Uterus (tissue), 3 donors: ENCODE measurements at regions not wholly inside any gene's neighbourhood (a gene's known extent, or its start where the extent isn't known, plus 50 kb on each side); places are given as distances from the start of the nearest gene placed in this dataset.

Experiments used
- DNase-seq, 2 donors: peaks; one replicate each; pipeline ENCODE4 v3.0.0-alpha.2; 2019 to 2020
- H3K27ac ChIP-seq, 2 donors: fragments of 200-600 bp; sonication (generic); 1 replicate in 1 of 2; 2 replicates in 1 of 2; pipeline ENCODE4 v1.5.1; 2016 to 2018
- H3K27me3 ChIP-seq, 2 donors: fragments of 200-600 bp; sonication (generic); one replicate each; pipeline ENCODE4 v1.5.1; 2018 to 2019; ENCODE audit warnings: control low read depth in 1 of 2
- H3K36me3 ChIP-seq, 2 donors: fragments of 200-600 bp; sonication (generic); one replicate each; pipeline ENCODE4 v1.5.1; 2019; ENCODE audit warnings: control low read depth in 1 of 2
- H3K4me1 ChIP-seq, 2 donors: fragments of 200-600 bp; sonication (generic); one replicate each; pipeline ENCODE4 v1.5.1; 2018 to 2019; ENCODE audit warnings: control low read depth in 1 of 2
- H3K4me3 ChIP-seq, 2 donors: fragments of 200-600 bp; sonication (generic); 1 replicate in 1 of 2; 2 replicates in 1 of 2; pipeline ENCODE4 v1.5.1; 2018 to 2019; ENCODE audit warnings: mild to moderate bottlenecking in 1 of 2
- H3K9me3 ChIP-seq, 2 donors: fragments of 200-600 bp; sonication (generic); one replicate each; pipeline ENCODE4 v1.5.1; 2019; ENCODE audit warnings: control low read depth in 1 of 2
- CTCF ChIP-seq, 4 experiments: fragments of 200-600 bp in 2 of 4; fragments of 450-650 bp in 2 of 4; sonication (generic) in 2 of 4; IDR thresholded peaks; one replicate each; pipeline ENCODE4 v1.5.1; 2016 to 2019; ENCODE audit warnings: antibody characterized with exemption in 4 of 4, mild to moderate bottlenecking in 2 of 4, moderate library complexity in 1 of 4
- POLR2A ChIP-seq, 2 donors: fragments of 450-650 bp; IDR thresholded peaks; one replicate each; pipeline ENCODE4 v1.6.1; 2016; ENCODE audit warnings: antibody characterized with exemption in 2 of 2, mild to moderate bottlenecking in 1 of 2, moderate library complexity in 1 of 2
- intact Hi-C: fragments of 100-400 bp; cut with DNase I; formaldehyde crosslinking; loops from one replicate; pipeline ENCODE4 v1.15.1; 2023; ENCODE audit warnings: low total_unique reads
- donor health status: DM: yes; HTN: yes; CAD: no.

GRCh38 chr4:120228086-120228485 lies 161.4 kb upstream of the MAD2L1 start:
- Histone ChIP-seq H3K9me3 (no peaks in the 10 kb centered on the region), H3K4me1 (no peaks in the 10 kb centered on the region), H3K36me3 (no peaks in the 10 kb centered on the region), H3K27ac (no peak overlapping the region), H3K27me3 (no peaks in the 10 kb centered on the region), H3K4me3 (no peak overlapping the region)
- DNase-seq: no peak
- no peak for TF ChIP-seq POLR2A (IDR thresholded peaks at IDR 0.05)
- TF ChIP-seq CTCF (IDR thresholded peaks at IDR 0.05): no peak
- intact Hi-C loops: no loop called here

GRCh38 chr4:120227554-120227953 lies 160.9 kb upstream of the MAD2L1 start:
- no peaks in the 10 kb centered on the region for H3K9me3 ChIP-seq
- no peak for DNase-seq
- H3K27me3 ChIP-seq: no peaks in the 10 kb centered on the region
- H3K4me1 ChIP-seq: no peaks in the 10 kb centered on the region
- TF ChIP-seq CTCF (IDR thresholded peaks at IDR 0.05) (no peak), POLR2A (IDR thresholded peaks at IDR 0.05) (no peak)
- no peak overlapping the region for H3K4me3 ChIP-seq
- no peaks in the 10 kb centered on the region for H3K36me3 ChIP-seq
- no peak overlapping the region for H3K27ac ChIP-seq
- intact Hi-C loops: no loop called here

GRCh38 chr4:120225527-120225926 lies 158.9 kb upstream of the MAD2L1 start:
- Histone ChIP-seq H3K9me3 (no peaks in the 10 kb centered on the region), H3K27ac (no peak overlapping the region), H3K27me3 (no peaks in the 10 kb centered on the region), H3K4me3 (no peak overlapping the region), H3K36me3 (no peaks in the 10 kb centered on the region), H3K4me1 (no peaks in the 10 kb centered on the region)
- intact Hi-C loops: no loop called here
- no peak for TF ChIP-seq CTCF (IDR thresholded peaks at IDR 0.05)
- DNase-seq: no peak

- Histone ChIP-seq H3K9me3 (no peaks in the 10 kb centered on the region), H3K4me3 (no peak overlapping the region), H3K36me3 (no peaks in the 10 kb centered on the region), H3K27me3 (no peaks in the 10 kb centered on the region), H3K4me1 (no peaks in the 10 kb centered on the region), H3K27ac (no peak overlapping the region)
- DNase-seq: no peak
- intact Hi-C loops: no loop called here
- TF ChIP-seq CTCF (IDR thresholded peaks at IDR 0.05) (no peak), POLR2A (IDR thresholded peaks at IDR 0.05) (no peak)
These were observed 152.3 kb upstream of the MAD2L1 start for GRCh38 chr4:120218981-120219380.

GRCh38 chr4:120215350-120215749 lies 148.7 kb upstream of the MAD2L1 start:
- no peaks in the 10 kb centered on the region for H3K36me3 ChIP-seq
- H3K27me3 ChIP-seq: no peaks in the 10 kb centered on the region
- H3K4me1 ChIP-seq: no peaks in the 10 kb centered on the region
- no peak for DNase-seq
- TF ChIP-seq CTCF (IDR thresholded peaks at IDR 0.05) (no peak), POLR2A (IDR thresholded peaks at IDR 0.05) (no peak)
- intact Hi-C loops: no loop called here
- no peaks in the 10 kb centered on the region for H3K9me3 ChIP-seq
- no peak overlapping the region for H3K4me3 ChIP-seq
- H3K27ac ChIP-seq: no peak overlapping the region
